ENCODE measurements at regions not wholly inside any gene's neighbourhood (a gene's known extent, or its start where the extent isn't known, plus 50 kb on each side); places are given as distances from the start of the nearest gene placed in this dataset.

DNA sequence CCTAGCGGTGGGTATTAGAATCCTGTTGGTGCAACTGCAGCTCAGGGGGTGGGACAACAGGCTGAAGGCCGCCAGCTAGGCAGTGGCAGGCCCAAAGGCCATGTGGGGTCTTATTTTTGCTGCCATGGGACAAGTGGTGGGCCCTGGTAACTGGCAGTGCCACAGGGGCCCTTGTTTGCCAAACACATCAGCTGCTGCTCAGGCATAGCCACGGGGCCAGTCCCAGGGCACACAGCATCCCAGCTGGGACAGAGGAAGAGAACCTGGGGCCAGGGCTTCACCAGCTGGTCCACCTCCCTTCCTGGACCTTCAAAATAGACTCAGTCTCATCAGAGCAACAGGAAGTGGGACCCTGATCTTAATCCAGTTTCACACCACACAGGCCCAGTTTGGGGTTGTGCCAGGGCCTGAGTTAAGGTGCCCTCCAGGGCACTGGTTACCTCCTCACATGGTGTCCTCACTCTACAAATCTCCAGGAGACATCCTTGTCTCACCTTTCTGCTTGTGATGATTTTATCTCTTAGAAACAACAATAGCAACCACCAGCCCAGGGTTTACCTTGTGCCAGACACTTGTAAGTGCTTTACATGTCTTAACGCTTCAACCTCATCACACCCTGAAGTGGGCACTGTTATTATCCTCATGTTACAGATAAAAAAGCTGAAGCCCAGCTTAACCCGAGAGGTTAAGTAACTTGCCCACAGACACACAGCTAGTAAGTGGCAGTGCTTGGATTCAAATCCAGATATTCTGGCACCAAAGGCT lies 98.5 kb downstream of the GYPC start:
- TF ChIP-seq POLR2A (IDR thresholded peaks at IDR 0.05) = no peak
- TF ChIP-seq, protein P1, sequence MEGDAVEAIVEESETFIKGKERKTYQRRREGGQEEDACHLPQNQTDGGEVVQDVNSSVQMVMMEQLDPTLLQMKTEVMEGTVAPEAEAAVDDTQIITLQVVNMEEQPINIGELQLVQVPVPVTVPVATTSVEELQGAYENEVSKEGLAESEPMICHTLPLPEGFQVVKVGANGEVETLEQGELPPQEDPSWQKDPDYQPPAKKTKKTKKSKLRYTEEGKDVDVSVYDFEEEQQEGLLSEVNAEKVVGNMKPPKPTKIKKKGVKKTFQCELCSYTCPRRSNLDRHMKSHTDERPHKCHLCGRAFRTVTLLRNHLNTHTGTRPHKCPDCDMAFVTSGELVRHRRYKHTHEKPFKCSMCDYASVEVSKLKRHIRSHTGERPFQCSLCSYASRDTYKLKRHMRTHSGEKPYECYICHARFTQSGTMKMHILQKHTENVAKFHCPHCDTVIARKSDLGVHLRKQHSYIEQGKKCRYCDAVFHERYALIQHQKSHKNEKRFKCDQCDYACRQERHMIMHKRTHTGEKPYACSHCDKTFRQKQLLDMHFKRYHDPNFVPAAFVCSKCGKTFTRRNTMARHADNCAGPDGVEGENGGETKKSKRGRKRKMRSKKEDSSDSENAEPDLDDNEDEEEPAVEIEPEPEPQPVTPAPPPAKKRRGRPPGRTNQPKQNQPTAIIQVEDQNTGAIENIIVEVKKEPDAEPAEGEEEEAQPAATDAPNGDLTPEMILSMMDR (IDR thresholded peaks at IDR 0.05) = no peak

All from adrenal gland (tissue), 5 donors.